ENCODE measurements at regions not wholly inside any gene's neighbourhood (a gene's known extent, or its start where the extent isn't known, plus 50 kb on each side); places are given as distances from the start of the nearest gene placed in this dataset.

GRCh38 chr12:30045171-30045570 is 261.4 kb upstream of the TMTC1 start:
- no peak for TF ChIP-seq POLR2A (IDR thresholded peaks at IDR 0.05; ENCODE audit: low read length)
- no peak for TF ChIP-seq GATA1 (IDR thresholded peaks at IDR 0.05; ENCODE audit: low read depth, low read length)
- no peak for DNase-seq

- no peak for DNase-seq
- TF ChIP-seq POLR2A (IDR thresholded peaks at IDR 0.05; ENCODE audit: low read length) (no peak), GATA1 (IDR thresholded peaks at IDR 0.05; ENCODE audit: low read depth, low read length) (no peak)
Observed at GRCh38 chr12:30044206-30044605, 260.5 kb upstream of the TMTC1 start.

GRCh38 chr12:30043151-30043847 is 259.6 kb upstream of the TMTC1 start:
- DNase-seq, result no peak
- TF ChIP-seq POLR2A (IDR thresholded peaks at IDR 0.05; ENCODE audit: low read length), result no peak

GRCh38 chr12:30041096-30041495 is 257.4 kb upstream of the TMTC1 start:
- no peak for DNase-seq
- no peak for TF ChIP-seq GATA1 (IDR thresholded peaks at IDR 0.05; ENCODE audit: low read depth, low read length)
- no peak for TF ChIP-seq POLR2A (IDR thresholded peaks at IDR 0.05; ENCODE audit: low read length)

GRCh38 chr12:30030693-30031374 is 247.1 kb upstream of the TMTC1 start:
- DNase-seq, result no peak
- TF ChIP-seq GATA1 (IDR thresholded peaks at IDR 0.05; ENCODE audit: low read depth, low read length) (no peak), POLR2A (IDR thresholded peaks at IDR 0.05; ENCODE audit: low read length) (no peak)

- no peak for TF ChIP-seq GATA1 (IDR thresholded peaks at IDR 0.05; ENCODE audit: low read depth, low read length)
- TF ChIP-seq POLR2A (IDR thresholded peaks at IDR 0.05; ENCODE audit: low read length), result no peak
- no peak for DNase-seq
Observed at GRCh38 chr12:30026621-30027234, 243.0 kb upstream of the TMTC1 start.

- DNase-seq, result no peak
- TF ChIP-seq GATA1 (IDR thresholded peaks at IDR 0.05; ENCODE audit: low read depth, low read length) (no peak), POLR2A (IDR thresholded peaks at IDR 0.05; ENCODE audit: low read length) (no peak)
Observed at GRCh38 chr12:30025317-30025716, 241.6 kb upstream of the TMTC1 start.

GRCh38 chr12:30023186-30023585 is 239.4 kb upstream of the TMTC1 start:
- DNase-seq, result no peak

GRCh38 chr12:30021051-30021833 is 237.5 kb upstream of the TMTC1 start:
- DNase-seq, result no peak
- TF ChIP-seq POLR2A (IDR thresholded peaks at IDR 0.05; ENCODE audit: low read length) (no peak), GATA1 (IDR thresholded peaks at IDR 0.05; ENCODE audit: low read depth, low read length) (no peak)

More at GRCh38 chr12:30023186-30023585, 239.4 kb upstream of the TMTC1 start:
- no peak for TF ChIP-seq GATA1 (IDR thresholded peaks at IDR 0.05; ENCODE audit: low read depth, low read length)
- TF ChIP-seq POLR2A (IDR thresholded peaks at IDR 0.05; ENCODE audit: low read length), result no peak

- no peak for TF ChIP-seq GATA1 (IDR thresholded peaks at IDR 0.05; ENCODE audit: low read depth, low read length)
- no peak for TF ChIP-seq POLR2A (IDR thresholded peaks at IDR 0.05; ENCODE audit: low read length)
- no peak for DNase-seq
Observed at GRCh38 chr12:30019366-30020140, 235.8 kb upstream of the TMTC1 start.

GRCh38 chr12:30016540-30017055 is 232.9 kb upstream of the TMTC1 start:
- TF ChIP-seq GATA1 (IDR thresholded peaks at IDR 0.05; ENCODE audit: low read depth, low read length), result no peak
- TF ChIP-seq POLR2A (IDR thresholded peaks at IDR 0.05; ENCODE audit: low read length), result no peak
- no peak for DNase-seq

- TF ChIP-seq POLR2A (IDR thresholded peaks at IDR 0.05; ENCODE audit: low read length) (no peak), GATA1 (IDR thresholded peaks at IDR 0.05; ENCODE audit: low read depth, low read length) (no peak)
- DNase-seq, result no peak
Observed at GRCh38 chr12:30015631-30016337, 232.0 kb upstream of the TMTC1 start.
